HT-29 (cell line): ENCODE measurements at regions not wholly inside any gene's neighbourhood (a gene's known extent, or its start where the extent isn't known, plus 50 kb on each side); places are given as distances from the start of the nearest gene placed in this dataset.

Source experiments
- DNase-seq: peaks from one replicate; pipeline ENCODE4 v3.0.0-alpha.2; 2015; ENCODE audit warnings: low spot score

- DNase-seq = no peak
These were observed 631.5 kb downstream of the METTL15 start for GRCh38 chr11:28739489-28740280.

GRCh38 chr11:28738549-28738948, 630.4 kb downstream of the METTL15 start:
- no peak for DNase-seq

GRCh38 chr11:28736256-28736655, 628.1 kb downstream of the METTL15 start:
- DNase-seq = no peak

- DNase-seq = no peak
These were observed 627.3 kb downstream of the METTL15 start for GRCh38 chr11:28735511-28735910.

GRCh38 chr11:28730889-28731288, 622.7 kb downstream of the METTL15 start:
- DNase-seq = no peak

- DNase-seq = no peak
These were observed 622.1 kb downstream of the METTL15 start for GRCh38 chr11:28730336-28730735.

GRCh38 chr11:28729339-28729738, 621.2 kb downstream of the METTL15 start:
- DNase-seq = no peak

GRCh38 chr11:28728666-28729065, 620.5 kb downstream of the METTL15 start:
- DNase-seq = no peak

GRCh38 chr11:28727254-28727653, 619.1 kb downstream of the METTL15 start:
- DNase-seq = no peak

GRCh38 chr11:28726432-28726831, 618.2 kb downstream of the METTL15 start:
- DNase-seq = no peak

GRCh38 chr11:28715726-28716125, 607.5 kb downstream of the METTL15 start:
- DNase-seq = no peak

GRCh38 chr11:28713850-28714249, 605.7 kb downstream of the METTL15 start:
- no peak for DNase-seq

- DNase-seq = no peak
These were observed 599.9 kb downstream of the METTL15 start for GRCh38 chr11:28708075-28708474.

- no peak for DNase-seq
These were observed 596.6 kb downstream of the METTL15 start for GRCh38 chr11:28704801-28705200.

GRCh38 chr11:28703371-28703770, 595.2 kb downstream of the METTL15 start:
- DNase-seq = no peak

GRCh38 chr11:28702871-28703270, 594.7 kb downstream of the METTL15 start:
- no peak for DNase-seq

- DNase-seq = no peak
These were observed 594.2 kb downstream of the METTL15 start for GRCh38 chr11:28702450-28702790.

GRCh38 chr11:28701760-28702449, 593.7 kb downstream of the METTL15 start:
- DNase-seq = peak; percentile 92

GRCh38 chr11:28699701-28700100, 591.5 kb downstream of the METTL15 start:
- no peak for DNase-seq

GRCh38 chr11:28697920-28698827, 590.0 kb downstream of the METTL15 start:
- peak; percentile 81 for DNase-seq

GRCh38 chr11:28696591-28696990, 588.4 kb downstream of the METTL15 start:
- DNase-seq = no peak

- no peak for DNase-seq
These were observed 582.6 kb downstream of the METTL15 start for GRCh38 chr11:28690746-28691145.
